HG03457 (cell line): ENCODE measurements at regions not wholly inside any gene's neighbourhood (a gene's known extent, or its start where the extent isn't known, plus 50 kb on each side); places are given as distances from the start of the nearest gene placed in this dataset.
"Not testable (repeated sequence)": the region's sequence is repeated elsewhere in the genome, so short reads cannot be mapped to it uniquely, and the experiment has no call there.

Experiments
- ATAC-seq: cut with Tn5 transposase; IDR thresholded peaks from one replicate; pipeline ENCODE4 v1.9.1; 2021; ENCODE audit warnings: moderate number of reproducible peaks; ENCODE audit not compliant: unreplicated experiment

DNA sequence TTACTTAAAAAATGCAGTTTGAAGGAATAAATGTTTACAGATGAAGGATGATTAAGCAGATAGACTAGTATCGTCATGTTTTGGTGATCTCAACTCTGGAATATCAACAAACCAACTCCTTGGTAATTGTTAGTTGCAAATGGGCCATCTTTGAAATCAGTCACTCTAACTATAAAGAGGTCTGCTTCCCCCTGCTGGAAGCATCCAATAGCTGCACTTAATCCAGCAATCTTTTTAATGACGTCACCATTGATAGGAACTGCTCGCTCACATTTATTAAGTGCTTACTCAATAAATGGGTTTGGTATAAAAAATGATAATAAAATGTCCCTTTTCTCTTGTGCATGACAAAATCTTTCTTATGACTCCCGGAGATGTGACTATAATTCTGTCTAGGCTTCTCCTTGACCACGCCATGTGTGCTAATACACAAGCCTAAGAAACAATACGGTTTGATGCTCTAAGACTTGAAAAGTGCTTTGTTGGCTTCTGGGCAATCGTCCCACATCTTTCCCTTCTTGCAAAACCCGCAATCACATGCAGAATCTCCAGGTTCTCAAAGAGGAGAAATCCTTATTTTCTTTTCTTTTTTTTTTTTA is 227.6 kb upstream of the POU1F1 start:
- peak; percentile 89 for ATAC-seq

DNA sequence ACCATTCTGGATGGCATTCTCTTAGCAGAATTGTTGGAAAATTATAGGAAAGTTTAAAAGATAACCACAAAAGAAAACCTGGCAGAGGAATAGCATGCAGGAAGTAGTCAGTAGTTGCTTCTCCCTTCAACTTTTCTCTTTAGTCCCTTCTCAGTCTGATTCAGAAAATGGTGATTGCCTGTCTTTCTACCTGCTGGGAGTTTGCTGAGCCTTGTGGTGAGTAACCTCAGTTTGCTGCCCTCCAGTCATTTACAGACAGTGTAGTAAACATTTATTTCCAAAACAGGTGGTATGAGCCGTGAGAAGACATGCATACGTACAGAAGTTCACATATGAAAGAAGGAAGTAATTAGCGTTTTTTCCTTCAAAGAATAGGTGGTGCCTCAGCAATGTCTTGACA is 224.7 kb upstream of the POU1F1 start:
- ATAC-seq, result no peak

DNA sequence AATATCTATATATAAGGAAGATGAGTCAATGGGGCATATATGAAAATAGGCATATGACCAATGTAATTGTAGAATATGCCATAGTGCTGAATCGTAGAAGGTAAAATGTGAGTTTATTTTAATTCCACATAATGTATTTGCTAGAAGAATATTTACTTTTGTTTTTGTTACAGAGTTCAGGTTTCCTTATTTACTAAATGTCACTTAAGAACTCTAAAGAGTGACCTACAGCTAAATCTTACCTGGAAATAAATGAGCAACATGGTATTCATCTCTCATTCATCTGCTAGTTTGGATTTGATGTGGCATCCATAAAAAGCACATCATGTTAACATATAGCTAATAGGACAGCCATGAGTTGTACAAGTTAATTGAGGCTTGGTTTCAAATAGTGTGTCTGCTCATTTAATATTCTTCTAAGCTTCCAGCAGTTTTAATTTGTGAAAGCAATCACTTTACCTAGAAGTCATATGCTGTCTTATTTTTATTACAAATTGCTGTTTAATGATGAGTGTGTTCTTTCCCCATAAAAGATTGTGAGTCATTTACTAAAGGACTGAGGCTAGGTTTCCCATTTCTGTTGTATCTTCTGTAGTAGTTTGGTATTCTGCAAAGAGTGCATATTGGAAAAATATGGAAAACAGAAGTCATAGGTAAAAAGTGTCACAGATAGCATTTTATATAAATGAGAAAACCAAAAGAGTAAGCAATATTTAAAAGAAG is 222.1 kb upstream of the POU1F1 start:
- ATAC-seq, result no peak

DNA sequence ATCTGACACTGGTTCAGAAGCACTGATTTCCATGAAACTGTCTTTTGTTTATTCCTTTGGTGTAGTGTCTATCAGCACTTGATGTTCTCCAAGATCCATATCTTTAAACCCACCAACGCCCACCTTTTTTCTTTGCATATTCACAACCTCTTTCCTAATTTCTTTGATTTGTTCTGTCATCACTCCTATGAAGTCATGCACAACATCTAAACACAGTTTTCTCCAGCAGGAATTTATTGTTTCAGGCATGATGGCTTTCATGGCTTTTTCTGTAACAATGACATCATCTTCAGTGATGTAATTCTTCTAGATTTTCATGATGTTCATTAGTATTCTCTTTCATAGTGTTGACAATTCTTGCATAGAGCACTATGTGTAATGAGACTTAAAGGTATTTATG is 219.6 kb upstream of the POU1F1 start:
- no peak for ATAC-seq

DNA sequence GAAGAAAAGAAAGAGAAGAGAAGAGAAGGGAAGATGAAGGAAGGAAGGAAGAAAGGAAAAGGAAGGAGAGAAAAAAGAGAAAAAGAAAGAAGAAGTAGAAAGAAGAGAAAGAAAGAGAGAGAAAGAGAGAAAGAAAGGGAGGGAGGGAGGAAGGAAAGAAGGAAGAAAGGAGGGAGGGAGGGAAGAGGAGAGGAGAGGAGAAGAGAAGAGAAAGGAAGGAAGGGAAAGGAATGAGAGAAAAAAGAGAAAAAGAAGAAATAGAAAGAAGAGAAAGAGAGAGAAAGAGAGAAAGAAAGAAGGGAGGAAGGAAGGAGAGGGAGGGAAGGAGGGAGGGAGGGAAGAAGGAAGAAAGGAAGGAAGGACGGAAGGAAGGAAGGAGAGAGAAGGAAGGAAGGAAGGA is 217.9 kb upstream of the POU1F1 start:
- no peak for ATAC-seq

DNA sequence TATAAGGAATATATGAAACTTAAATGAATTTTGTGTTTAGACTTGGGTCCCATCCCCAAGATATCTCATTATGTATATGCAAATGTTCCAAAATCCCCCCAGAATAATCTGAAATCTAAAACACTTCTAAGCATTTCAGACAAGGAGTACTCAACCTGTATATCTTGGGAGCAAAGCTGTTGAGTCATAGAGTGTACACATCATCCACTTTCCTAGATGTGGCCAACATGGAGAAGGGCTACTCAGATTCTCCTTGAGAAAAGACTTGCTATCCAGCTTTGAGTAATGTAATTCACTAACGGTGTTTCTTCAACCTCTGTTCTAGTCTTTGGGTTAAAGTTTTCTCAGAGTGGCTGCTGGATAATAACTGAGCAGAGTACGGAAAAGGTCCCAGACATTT is 215.5 kb upstream of the POU1F1 start:
- ATAC-seq, result no peak

DNA sequence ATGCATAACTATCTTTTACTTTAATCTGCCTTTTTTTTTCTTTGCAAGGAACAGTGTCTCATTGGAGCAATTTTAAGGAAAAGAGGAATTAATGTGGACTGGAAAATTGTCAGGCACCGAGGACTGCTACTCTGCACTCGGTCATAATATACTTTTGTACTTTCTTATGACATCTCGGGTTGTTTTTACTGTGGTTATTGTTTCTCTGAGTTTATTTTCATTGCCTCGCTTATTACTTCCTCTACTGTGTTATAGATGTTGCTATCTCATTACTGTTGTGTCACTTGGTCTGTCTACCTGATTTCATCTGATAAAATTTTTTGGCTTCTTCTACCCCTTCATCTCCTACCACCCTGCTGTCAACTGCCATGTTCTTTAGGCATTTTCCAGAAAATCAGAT is 213.5 kb upstream of the POU1F1 start:
- no peak for ATAC-seq

DNA sequence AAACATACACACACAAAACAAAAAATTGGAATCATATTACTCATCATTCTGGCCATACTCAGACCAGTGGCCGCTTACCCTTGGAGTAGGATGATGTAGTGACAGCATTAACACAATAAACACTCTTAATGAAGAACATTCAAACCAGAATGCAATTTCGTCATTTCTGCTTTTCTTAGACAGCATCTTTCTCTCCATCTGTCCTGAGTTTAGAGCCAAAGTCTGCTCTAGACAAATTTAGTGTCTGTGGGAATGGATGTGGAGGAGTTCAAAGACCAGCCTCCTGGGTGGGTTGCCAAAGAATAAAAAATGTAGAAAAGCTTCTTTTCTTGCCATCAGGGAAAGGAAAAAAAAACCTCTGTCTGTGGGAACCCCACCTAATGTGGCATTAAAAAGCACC is 212.4 kb upstream of the POU1F1 start:
- ATAC-seq, result no peak

DNA sequence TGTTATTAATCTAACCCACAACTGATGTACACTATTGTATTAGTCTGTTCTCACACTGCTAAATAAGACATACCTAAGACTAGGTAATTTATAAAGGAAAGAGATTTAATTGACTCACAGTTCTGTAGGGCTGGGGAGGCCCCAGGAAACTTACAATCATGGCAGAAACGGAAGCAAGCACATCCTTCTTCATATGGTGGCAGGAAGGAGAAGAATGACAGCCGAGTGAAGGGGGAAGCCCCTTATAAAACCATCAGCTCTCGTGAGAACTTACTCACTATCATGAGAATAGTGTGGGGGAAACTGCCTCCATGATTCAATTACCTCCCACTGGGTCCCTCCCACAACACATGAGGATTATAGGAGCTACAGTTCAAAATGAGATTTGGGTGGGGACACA is 210.3 kb upstream of the POU1F1 start:
- not testable (repeated sequence) for ATAC-seq

DNA sequence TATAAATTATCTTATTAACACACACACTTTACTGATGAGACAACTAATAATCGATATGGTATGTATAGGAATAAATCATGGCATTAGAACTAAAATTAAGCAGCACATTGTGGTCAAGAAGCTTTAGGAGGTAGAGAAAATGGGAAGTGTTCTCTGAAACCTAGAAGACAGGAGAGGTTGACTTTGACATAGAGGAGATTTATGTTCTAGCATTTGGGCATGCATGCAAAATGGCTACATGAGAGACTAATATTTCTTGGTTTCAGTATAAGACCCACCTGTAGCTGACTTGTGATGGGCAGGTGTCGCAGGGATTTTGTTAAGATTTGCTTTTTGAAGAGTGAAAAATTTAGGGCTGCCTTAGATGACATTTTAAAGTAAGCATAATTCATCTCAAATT is 209.7 kb upstream of the POU1F1 start:
- ATAC-seq, result no peak

DNA sequence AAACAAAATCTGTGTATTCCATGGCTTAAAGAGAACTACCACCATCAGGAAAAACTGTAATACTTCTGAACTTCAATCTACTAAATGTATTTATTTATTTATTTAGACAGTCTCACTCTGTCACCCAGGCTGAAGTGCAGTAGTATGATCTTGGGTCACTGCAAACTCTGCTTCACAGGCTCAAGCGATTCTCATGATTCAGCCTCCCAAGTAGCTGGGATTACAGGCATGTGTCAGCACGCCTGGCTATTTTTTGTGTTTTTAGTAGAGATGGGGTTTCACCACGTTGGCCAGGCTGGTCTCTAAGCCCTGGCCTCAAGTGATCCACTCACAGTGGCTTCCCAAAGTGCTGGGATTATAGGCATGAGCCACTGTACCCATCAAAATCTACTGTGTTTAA is 202.3 kb upstream of the POU1F1 start:
- ATAC-seq, result no peak

DNA sequence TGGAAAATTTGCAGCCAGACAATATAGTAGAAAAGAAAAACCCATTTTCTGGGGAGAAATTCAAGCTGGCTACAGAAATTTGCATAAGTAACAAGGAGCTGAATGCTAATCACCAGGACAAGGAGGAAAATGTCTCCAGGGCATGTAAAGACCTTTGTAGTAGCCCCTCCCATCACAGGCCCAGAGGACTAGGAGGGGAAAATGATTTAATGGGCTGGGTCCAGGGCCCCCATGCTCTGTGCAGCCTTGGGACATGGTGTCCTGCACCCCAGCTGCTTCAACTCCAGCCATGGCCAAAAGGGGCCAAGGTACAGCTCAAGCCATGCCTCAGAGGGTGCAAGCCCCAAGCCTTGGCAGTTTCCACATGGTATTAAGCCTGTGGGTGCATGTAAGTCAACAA is 197.6 kb upstream of the POU1F1 start:
- no peak for ATAC-seq

DNA sequence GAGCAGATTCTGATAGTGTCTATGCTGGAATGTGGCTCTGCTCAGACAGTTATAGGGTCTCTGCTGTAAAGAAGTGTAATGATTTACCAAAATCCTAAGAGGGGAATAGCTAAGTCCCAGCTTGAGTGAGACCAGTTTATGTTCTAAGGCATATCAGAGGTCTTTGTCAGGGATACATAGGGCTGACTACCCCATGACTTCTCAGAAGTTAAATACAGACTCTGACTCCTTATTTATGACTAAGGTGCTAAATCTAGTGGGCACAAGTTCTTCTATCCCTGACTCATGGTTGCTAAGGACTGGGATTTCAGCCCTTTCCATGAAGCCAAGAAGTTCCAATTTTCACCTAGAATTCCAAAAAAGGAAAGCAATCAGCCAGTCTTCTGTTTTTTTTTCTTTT is 192.6 kb upstream of the POU1F1 start:
- ATAC-seq, result no peak

DNA sequence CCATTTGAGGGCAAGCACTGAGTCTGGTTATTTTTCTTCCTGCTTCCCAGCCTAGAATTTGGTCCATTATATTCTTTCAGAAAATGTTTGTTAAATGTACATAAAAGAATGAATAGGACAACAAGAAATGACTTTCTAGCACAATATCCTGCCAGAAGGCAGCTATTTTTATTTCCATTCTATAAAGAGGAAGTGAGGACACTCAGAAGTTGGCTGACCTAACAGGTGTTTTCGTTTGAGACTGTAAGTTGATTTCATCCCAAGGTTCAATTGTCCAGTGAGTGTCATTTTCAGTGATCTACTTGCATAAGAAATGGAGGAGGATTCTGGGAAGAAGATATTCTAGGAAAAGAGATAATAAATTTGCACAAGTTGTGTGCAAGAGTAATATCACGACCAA is 191.9 kb upstream of the POU1F1 start:
- ATAC-seq, result no peak

DNA sequence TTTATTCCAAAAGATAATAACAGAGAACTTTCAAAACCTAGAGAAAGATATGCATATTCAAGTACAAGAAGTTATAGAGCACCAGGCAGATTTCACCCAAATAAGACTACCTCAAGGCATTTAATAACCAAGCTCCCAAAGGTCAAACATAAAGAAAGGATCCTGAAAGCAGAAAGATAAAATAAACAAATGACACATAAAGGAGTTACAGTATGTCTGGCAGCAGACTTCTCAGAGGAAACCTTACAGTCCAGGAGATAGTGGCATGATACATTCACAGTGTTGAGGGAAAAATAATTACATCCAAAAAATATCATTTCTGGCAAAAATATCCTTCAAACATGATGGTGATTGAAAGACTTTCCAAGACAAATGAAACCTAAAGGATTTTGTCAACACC is 185.8 kb upstream of the POU1F1 start:
- no peak for ATAC-seq

DNA sequence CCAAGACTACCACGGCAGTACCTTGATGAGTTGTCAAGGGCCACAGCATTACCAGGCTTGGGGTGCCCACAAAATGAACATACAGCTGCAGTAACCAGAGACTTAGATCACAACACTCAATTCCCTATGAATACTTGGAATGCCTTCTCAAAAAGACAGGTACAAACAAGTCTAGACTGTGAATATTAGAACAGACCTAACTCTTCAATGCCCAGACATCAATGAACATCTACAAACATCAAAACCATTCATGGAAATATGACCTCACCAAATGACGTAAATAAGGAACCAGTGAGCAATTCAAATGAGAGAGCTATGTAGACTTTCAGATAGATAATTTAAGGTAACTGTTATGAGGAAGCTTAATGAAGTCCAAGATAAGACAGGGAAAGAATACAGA is 185.1 kb upstream of the POU1F1 start:
- ATAC-seq, result no peak

DNA sequence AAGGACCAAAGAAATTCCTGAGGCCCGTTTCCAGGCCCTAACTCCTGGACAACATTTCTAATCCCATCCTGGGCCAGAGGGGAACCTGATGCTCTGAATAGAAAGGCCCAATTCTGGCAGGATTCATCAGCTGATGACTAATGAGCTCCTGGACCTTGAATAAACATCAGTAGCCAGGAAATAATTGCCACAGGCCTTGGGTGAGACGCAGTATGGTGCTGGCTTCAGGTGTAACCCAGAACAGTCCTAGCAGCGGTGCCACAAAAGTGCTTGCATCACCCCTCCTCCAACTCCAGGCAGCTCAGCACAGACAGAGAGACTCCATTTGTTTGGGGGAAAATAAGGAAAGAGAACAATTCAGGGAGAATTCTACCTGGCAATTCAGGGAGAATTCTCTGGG is 184.7 kb upstream of the POU1F1 start:
- no peak for ATAC-seq

DNA sequence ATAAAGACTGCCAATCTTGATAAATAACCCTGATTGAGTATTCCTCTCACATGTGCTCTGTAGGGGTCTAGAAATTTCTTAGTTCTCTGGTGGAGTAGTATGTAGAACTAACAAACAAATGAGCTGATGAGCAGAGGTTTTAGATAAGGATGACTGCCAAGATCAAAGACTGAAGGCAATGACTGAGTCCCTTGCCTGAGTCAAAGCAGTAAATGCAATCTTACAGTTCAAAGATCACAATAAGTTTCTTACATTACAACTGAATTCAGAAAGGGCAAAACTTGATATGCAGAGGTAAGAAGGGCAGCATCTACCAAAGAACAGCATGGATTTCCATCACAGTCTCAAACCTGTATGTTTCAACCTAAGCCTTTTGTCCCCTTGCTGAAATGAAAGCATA is 172.2 kb upstream of the POU1F1 start:
- no peak for ATAC-seq

DNA sequence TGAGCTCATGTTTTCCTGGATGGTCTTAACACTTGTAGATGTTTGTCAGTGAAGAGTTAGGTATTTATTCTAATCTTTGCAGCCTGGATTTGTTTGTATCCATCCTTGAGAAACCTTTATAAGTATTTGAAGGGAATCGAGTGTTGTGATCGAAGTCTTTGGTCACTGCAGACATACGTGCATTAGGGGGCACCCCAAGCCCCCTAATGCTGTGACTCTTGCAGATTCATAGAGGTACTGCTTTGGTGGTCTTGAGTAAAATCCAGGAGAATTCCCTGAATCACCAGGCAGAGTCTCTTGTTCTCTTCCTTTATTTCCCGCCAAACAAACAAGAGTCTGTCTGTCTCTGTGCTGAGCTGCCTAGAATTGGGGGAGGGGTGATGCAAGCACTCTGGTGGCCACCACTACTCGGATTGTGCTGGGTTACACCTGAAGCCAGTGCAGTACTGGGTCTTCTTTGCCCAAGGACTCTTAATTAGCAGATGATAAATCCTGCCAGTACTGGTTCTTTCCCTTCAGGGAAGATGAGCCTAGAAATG is 170.5 kb upstream of the POU1F1 start:
- ATAC-seq, result no peak

DNA sequence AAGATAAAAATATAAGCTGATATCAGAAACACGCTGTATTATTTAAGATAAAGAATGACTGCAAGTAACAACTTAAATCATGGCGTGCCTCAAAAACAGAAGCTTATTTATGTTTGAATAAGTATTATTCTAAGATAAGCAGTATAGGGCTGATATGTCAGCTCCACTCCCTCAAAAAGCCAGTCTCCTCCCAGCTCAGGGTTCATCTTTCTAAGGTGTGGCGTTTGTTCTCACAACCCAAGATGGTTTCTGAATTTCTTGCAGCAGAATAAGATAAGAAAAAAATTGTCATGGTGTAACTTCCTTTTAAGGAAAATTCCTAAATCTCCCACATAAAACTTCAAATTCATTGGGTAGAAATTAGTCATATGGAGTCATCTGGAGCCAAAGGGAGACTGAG is 166.1 kb upstream of the POU1F1 start:
- ATAC-seq, result no peak

DNA sequence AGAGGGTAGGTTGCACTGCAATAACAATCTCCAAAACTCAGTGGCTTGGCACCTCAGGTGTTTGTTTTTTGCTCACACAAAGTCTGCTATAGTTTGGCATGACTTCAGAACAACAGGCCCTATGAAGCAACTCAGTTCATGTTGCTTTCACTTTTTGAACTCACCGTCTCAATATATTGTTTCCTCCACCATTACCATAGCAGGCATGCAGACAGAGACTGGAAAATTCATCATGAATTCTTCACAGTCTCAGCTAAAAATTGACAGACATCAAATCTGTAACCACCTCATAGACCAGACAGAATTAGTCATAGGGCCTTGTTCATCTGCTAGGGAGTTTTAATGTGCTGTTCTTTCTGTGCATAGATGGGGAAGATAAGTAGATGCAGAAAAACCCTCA is 161.4 kb upstream of the POU1F1 start:
- ATAC-seq, result no peak

DNA sequence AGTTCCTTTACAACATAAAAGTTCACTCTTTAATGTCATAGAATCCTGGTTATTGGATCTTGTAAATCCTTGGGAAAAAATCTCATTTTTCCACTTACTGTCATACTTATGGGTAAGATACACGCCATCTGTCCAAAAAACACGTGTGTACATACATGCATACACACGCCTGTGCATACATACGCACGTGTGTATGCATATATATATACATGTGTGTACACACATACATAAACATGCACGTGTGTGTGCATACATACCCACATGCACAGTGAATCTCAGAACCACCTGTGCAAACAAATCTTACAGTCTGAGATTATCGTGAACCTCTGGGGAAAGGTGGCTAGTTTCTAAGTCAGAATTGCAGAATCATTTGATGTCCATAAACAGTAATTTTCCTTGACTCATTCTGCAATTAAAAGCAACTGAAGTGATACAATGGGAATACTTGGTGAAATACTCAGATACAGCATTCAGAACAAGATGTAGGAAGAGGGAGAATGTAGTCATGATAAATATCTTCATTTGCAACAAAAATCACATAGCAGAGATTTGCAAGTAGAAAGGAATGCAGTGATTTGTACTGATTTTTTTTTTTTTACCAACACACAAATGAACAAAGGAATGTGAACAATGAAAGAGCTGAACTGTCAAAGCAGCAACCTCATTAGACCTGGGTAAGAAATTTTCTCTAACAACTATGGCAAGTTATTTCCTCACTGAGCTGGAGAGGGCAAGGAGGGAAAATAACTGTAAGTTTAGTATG is 160.6 kb upstream of the POU1F1 start:
- no peak for ATAC-seq
